Endothelial cell (in vitro differentiated cells): ENCODE measurements at regions not wholly inside any gene's neighbourhood (a gene's known extent, or its start where the extent isn't known, plus 50 kb on each side); places are given as distances from the start of the nearest gene placed in this dataset.
"Not testable (repeated sequence)": the region's sequence is repeated elsewhere in the genome, so short reads cannot be mapped to it uniquely, and the experiment has no call there.

Experiments used
- DNase-seq: peaks from one replicate; pipeline ENCODE4 v3.0.0; 2021; ENCODE audit warnings: low spot score
- H3K27ac Mint-ChIP-seq: one replicate; pipeline ENCODE4 v1.8.0; 2021; ENCODE audit warnings: mixed read lengths, inconsistent platforms; ENCODE audit not compliant: unreplicated experiment
- H3K27me3 Mint-ChIP-seq: one replicate; pipeline ENCODE4 v1.8.0; 2021; ENCODE audit warnings: mild to moderate bottlenecking, moderate library complexity, mixed read lengths, inconsistent platforms; ENCODE audit not compliant: unreplicated experiment
- H3K36me3 Mint-ChIP-seq: one replicate; pipeline ENCODE4 v1.8.0; 2021; ENCODE audit warnings: mild to moderate bottlenecking, low read depth, mixed read lengths, inconsistent platforms; ENCODE audit not compliant: unreplicated experiment
- H3K4me1 Mint-ChIP-seq: one replicate; pipeline ENCODE4 v1.8.0; 2021; ENCODE audit warnings: mild to moderate bottlenecking, mixed read lengths, inconsistent platforms; ENCODE audit not compliant: unreplicated experiment
- H3K4me3 Mint-ChIP-seq: one replicate; pipeline ENCODE4 v1.8.0; 2021; ENCODE audit warnings: mild to moderate bottlenecking, mixed read lengths, inconsistent platforms; ENCODE audit not compliant: unreplicated experiment
- H3K9me3 Mint-ChIP-seq: one replicate; pipeline ENCODE4 v1.8.0; 2021; ENCODE audit warnings: mixed read lengths, inconsistent platforms; ENCODE audit not compliant: unreplicated experiment
- TF ChIP-seq, protein P1 (sequence below): fragments of 200-600 bp; sonication (generic); IDR thresholded peaks from one replicate; pipeline ENCODE4 v1.5.0; 2021; ENCODE audit warnings: antibody characterized with exemption; ENCODE audit not compliant: unreplicated experiment

DNA sequence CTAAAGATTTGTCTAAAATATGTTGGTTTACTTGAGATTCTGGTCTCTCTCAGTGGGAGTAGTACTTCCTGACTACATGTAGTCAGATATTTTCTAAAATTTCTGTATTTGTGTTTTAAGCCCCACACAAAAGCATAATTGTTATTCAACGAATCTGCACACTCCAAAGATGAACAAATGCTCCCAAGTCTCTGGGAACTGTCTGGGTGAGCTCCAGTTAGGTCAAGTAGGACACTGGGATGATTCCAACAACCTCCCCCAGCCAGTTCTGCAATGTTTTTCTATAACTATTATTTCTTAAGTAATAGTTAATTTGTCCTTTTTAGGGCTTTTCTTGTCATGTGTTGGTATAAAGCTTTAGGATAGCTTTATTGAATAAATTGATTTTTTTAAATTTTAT, 174.6 kb downstream of the FAM174A start:
- Mint-ChIP-seq H3K4me3 (no peak overlapping the region), H3K36me3 (no peaks in the 10 kb centered on the region), H3K27ac (no peak overlapping the region), H3K4me1 (peaks cover 11% of the 10 kb centered on the region), H3K27me3 (no peaks in the 10 kb centered on the region), H3K9me3 (no peaks in the 10 kb centered on the region)
- TF ChIP-seq, protein P1, sequence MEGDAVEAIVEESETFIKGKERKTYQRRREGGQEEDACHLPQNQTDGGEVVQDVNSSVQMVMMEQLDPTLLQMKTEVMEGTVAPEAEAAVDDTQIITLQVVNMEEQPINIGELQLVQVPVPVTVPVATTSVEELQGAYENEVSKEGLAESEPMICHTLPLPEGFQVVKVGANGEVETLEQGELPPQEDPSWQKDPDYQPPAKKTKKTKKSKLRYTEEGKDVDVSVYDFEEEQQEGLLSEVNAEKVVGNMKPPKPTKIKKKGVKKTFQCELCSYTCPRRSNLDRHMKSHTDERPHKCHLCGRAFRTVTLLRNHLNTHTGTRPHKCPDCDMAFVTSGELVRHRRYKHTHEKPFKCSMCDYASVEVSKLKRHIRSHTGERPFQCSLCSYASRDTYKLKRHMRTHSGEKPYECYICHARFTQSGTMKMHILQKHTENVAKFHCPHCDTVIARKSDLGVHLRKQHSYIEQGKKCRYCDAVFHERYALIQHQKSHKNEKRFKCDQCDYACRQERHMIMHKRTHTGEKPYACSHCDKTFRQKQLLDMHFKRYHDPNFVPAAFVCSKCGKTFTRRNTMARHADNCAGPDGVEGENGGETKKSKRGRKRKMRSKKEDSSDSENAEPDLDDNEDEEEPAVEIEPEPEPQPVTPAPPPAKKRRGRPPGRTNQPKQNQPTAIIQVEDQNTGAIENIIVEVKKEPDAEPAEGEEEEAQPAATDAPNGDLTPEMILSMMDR, result no peak
- no peak for DNase-seq

DNA sequence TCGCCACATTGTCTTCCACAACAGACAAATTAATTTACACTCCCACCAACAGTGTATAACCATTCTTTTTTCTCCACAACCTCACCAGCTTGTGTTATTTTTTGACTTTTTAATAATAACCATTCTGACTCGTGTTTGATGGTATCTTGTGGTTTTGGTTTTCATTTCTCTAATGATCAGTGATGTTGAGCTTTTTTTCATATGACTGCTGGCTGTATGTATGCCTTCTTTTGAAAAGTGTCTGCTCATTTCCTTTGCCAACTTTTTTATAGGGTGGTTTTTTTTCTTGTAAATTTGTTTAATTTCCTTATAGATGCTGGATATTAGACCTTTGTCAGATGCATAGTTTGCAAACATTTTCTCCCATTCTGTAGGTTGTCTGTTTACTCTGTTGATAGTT, 179.6 kb downstream of the FAM174A start:
- not testable (repeated sequence) for H3K4me3 Mint-ChIP-seq, H3K4me1 Mint-ChIP-seq, H3K36me3 Mint-ChIP-seq, DNase-seq, H3K27me3 Mint-ChIP-seq, H3K9me3 Mint-ChIP-seq, H3K27ac Mint-ChIP-seq

- no peak for DNase-seq
- H3K4me1 Mint-ChIP-seq, result no peaks in the 10 kb centered on the region
- H3K36me3 Mint-ChIP-seq, result no peaks in the 10 kb centered on the region
- no peaks in the 10 kb centered on the region for H3K9me3 Mint-ChIP-seq
- no peaks in the 10 kb centered on the region for H3K27me3 Mint-ChIP-seq
- H3K4me3 Mint-ChIP-seq, result no peak overlapping the region
- H3K27ac Mint-ChIP-seq, result no peak overlapping the region
- TF ChIP-seq, protein P1, result no peak
Measured at GRCh38 chr5:100722657-100723056, 180.4 kb downstream of the ST8SIA4 start.

GRCh38 chr5:100723229-100723628, 179.9 kb downstream of the ST8SIA4 start:
- no peak overlapping the region for H3K4me3 Mint-ChIP-seq
- no peaks in the 10 kb centered on the region for H3K4me1 Mint-ChIP-seq
- no peaks in the 10 kb centered on the region for H3K27me3 Mint-ChIP-seq
- no peak overlapping the region for H3K27ac Mint-ChIP-seq
- no peaks in the 10 kb centered on the region for H3K36me3 Mint-ChIP-seq
- H3K9me3 Mint-ChIP-seq, result no peaks in the 10 kb centered on the region
- DNase-seq, result no peak
- TF ChIP-seq, protein P1, result no peak

DNA sequence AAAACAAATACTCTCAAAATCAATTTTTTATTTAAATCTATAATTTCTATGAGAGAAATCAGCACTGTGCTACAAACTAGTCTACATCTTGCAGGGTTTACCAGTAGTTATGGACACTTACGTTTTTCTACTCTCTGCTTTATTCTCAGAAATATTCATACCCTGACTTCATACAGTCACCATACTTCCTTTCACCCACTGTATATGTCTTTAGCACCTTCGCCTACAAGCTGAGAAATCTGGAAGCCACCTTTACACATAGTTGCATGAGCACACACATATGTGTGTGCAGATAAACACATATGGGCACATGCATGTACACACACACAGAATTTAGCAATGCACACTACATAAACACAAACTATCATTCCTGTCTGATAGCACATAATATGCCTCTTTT, 177.0 kb downstream of the ST8SIA4 start:
- no peak for DNase-seq
- TF ChIP-seq, protein P1, result no peak
- Mint-ChIP-seq H3K27me3 (no peaks in the 10 kb centered on the region), H3K9me3 (no peaks in the 10 kb centered on the region), H3K36me3 (no peaks in the 10 kb centered on the region), H3K27ac (no peak overlapping the region), H3K4me3 (no peak overlapping the region), H3K4me1 (no peaks in the 10 kb centered on the region)

GRCh38 chr5:100731768-100732167, 171.3 kb downstream of the ST8SIA4 start:
- DNase-seq, result no peak
- no peaks in the 10 kb centered on the region for H3K27me3 Mint-ChIP-seq
- no peaks in the 10 kb centered on the region for H3K9me3 Mint-ChIP-seq
- no peak overlapping the region for H3K4me3 Mint-ChIP-seq
- TF ChIP-seq, protein P1, result no peak
- H3K36me3 Mint-ChIP-seq, result no peaks in the 10 kb centered on the region
- H3K27ac Mint-ChIP-seq, result no peak overlapping the region
- H3K4me1 Mint-ChIP-seq, result no peaks in the 10 kb centered on the region
